Pancreas (tissue), 10 donors: ENCODE measurements at regions not wholly inside any gene's neighbourhood (a gene's known extent, or its start where the extent isn't known, plus 50 kb on each side); places are given as distances from the start of the nearest gene placed in this dataset.

ENCODE experiments used
- ATAC-seq, 4 donors: fragments of 200-7000 bp; cut with Tn5 transposase; one replicate each; pipeline versions ENCODE4 v1.8.0 to v1.9.1; 2020; ENCODE audit warnings: mild to moderate bottlenecking in 4 of 4, moderate library complexity in 4 of 4
- DNase-seq, 6 donors: peaks; one replicate each; pipeline ENCODE4 v3.0.0-alpha.2; 2020
- FAIRE-seq: peaks from 2 replicates; lab custom pipeline; 2012; peaks lifted over from hg19 to GRCh38; lab: Jason Lieb, UNC
- H3K27ac ChIP-seq, 4 donors: fragments of 200-600 bp; sonication (generic); 1 replicate in 3 of 4; 2 replicates in 1 of 4; pipeline versions ENCODE4 v1.5.0 to v1.8.0; 2020
- H3K27me3 ChIP-seq, 4 donors: fragments of 200-600 bp; one replicate each; pipeline ENCODE4 v1.8.0; 2021
- H3K36me3 ChIP-seq, 3 donors: fragments of 200-600 bp; sonication (generic) in 1 of 3; one replicate each; pipeline versions ENCODE4 v1.5.0 to v1.8.0; 2020 to 2021
- H3K4me1 ChIP-seq, 3 donors: fragments of 200-600 bp; one replicate each; pipeline ENCODE4 v1.8.0; 2021
- H3K4me3 ChIP-seq, 4 donors: fragments of 200-600 bp; sonication (generic) in 2 of 4; one replicate each; pipeline versions ENCODE4 v1.5.0 to v1.8.0; 2020 to 2021
- H3K9me3 ChIP-seq, 4 donors: fragments of 200-600 bp; one replicate each; pipeline ENCODE4 v1.8.0; 2021
- CTCF ChIP-seq, 4 donors: fragments of 200-600 bp; sonication (generic) in 3 of 4; IDR thresholded peaks; one replicate each; pipeline versions ENCODE4 v1.5.0 to v1.8.0; 2021; ENCODE audit warnings: antibody characterized with exemption in 4 of 4
- WGBS, 2 donors: extraction: QIAGEN DNeasy Blood & Tissue Kit; methylation state at CpG; one replicate each; pipeline ENCODE4 v1.1.7; 2013; 5-methylcytosine and 5-hydroxymethylcytosine counted together
- intact Hi-C, 3 donors: fragments of 100-400 bp; cut with DNase I; formaldehyde crosslinking; loops; one replicate each; pipeline versions ENCODE4 v1.11.1 to v1.14.2; 2022
- donor health status: healthy with polysubstance abuse.
- donor health status: DM: no; HTN: no; CAD: no; lungs with moderate emphysema.
- donor health status: DM: no; HTN: no; CAD: no.
- donor health status: control.
- donor health status: control.
- donor health status: Bipolar disorder and iron deficiency.
- donor health status: DM: yes; HTN: yes; CAD: no.
- donor health status: DM: no; HTN: no; CAD: no.
- donor health status: DM: no; HTN: no; CAD: no.
- donor health status: DM: yes; HTN: yes; CAD: no.

- H3K27ac ChIP-seq, result no peak overlapping the region
- no peak for FAIRE-seq
- 63 to 77% methylated on average over 7 of the region's 7 CpGs for WGBS, 2 donors
- no peak for ATAC-seq
- DNase-seq, result no peak
- peaks cover 0 to 3% (median 0%) of the 10 kb centered on the region in 4 donors for H3K27me3 ChIP-seq
- TF ChIP-seq CTCF (IDR thresholded peaks at IDR 0.05), result no peak
- intact Hi-C loops, result no loop called here
- no peaks in the 10 kb centered on the region for H3K9me3 ChIP-seq
- H3K4me3 ChIP-seq, result no peak overlapping the region
- no peaks in the 10 kb centered on the region for H3K4me1 ChIP-seq
- no peaks in the 10 kb centered on the region for H3K36me3 ChIP-seq
Measured at GRCh38 chr22:49509016-49509415, 318.7 kb downstream of the BRD1 start.

GRCh38 chr22:49508561-49508960 is 319.1 kb downstream of the BRD1 start:
- no peaks in the 10 kb centered on the region for H3K9me3 ChIP-seq
- no peak for ATAC-seq
- no peaks in the 10 kb centered on the region for H3K4me1 ChIP-seq
- WGBS, 2 donors, result 73 to 83% methylated on average over 9 of the region's 9 CpGs
- TF ChIP-seq CTCF (IDR thresholded peaks at IDR 0.05), result no peak
- DNase-seq, result no peak
- intact Hi-C loops, result no loop called here
- no peak overlapping the region for H3K27ac ChIP-seq
- no peaks in the 10 kb centered on the region for H3K36me3 ChIP-seq
- no peak for FAIRE-seq
- no peak overlapping the region for H3K4me3 ChIP-seq
- peaks cover 0 to 3% (median 0%) of the 10 kb centered on the region in 4 donors for H3K27me3 ChIP-seq

- H3K36me3 ChIP-seq, result no peaks in the 10 kb centered on the region
- H3K27me3 ChIP-seq, result peaks cover 0 to 3% (median 0%) of the 10 kb centered on the region in 4 donors
- DNase-seq (no peak), ATAC-seq (no peak), FAIRE-seq (no peak)
- no peaks in the 10 kb centered on the region for H3K4me1 ChIP-seq
- no peaks in the 10 kb centered on the region for H3K9me3 ChIP-seq
- H3K4me3 ChIP-seq, result no peak overlapping the region
- no peak overlapping the region for H3K27ac ChIP-seq
- intact Hi-C loops, result no loop called here
- TF ChIP-seq CTCF (IDR thresholded peaks at IDR 0.05), result no peak
- 72 to 87% methylated on average over 22 of the region's 22 CpGs for WGBS, 2 donors
Measured at GRCh38 chr22:49507607-49508292, 319.9 kb downstream of the BRD1 start.

- FAIRE-seq (no peak), ATAC-seq (no peak), DNase-seq (no peak)
- Histone ChIP-seq H3K9me3 (no peaks in the 10 kb centered on the region), H3K4me1 (no peaks in the 10 kb centered on the region), H3K27me3 (peaks cover 0 to 3% (median 0%) of the 10 kb centered on the region in 4 donors), H3K36me3 (no peaks in the 10 kb centered on the region), H3K27ac (no peak overlapping the region), H3K4me3 (no peak overlapping the region)
- intact Hi-C loops, result no loop called here
- TF ChIP-seq CTCF (IDR thresholded peaks at IDR 0.05), result no peak
- 61 to 76% methylated on average over 6 of the region's 6 CpGs for WGBS, 2 donors
Measured at GRCh38 chr22:49506010-49506400, 321.7 kb downstream of the BRD1 start.

- no peaks in the 10 kb centered on the region for H3K4me1 ChIP-seq
- no peak overlapping the region for H3K27ac ChIP-seq
- no peaks in the 10 kb centered on the region for H3K9me3 ChIP-seq
- peaks cover 0 to 3% (median 0%) of the 10 kb centered on the region in 4 donors for H3K27me3 ChIP-seq
- H3K36me3 ChIP-seq, result no peaks in the 10 kb centered on the region
- no peak for TF ChIP-seq CTCF (IDR thresholded peaks at IDR 0.05)
- no peak for DNase-seq
- WGBS, 2 donors, result 71 to 78% methylated on average over 7 of the region's 7 CpGs
- intact Hi-C loops, result no loop called here
- ATAC-seq, result no peak
- no peak overlapping the region for H3K4me3 ChIP-seq
- no peak for FAIRE-seq
Measured at GRCh38 chr22:49505337-49506009, 322.2 kb downstream of the BRD1 start.
